DOHH2 (cell line): ENCODE measurements at regions not wholly inside any gene's neighbourhood (a gene's known extent, or its start where the extent isn't known, plus 50 kb on each side); places are given as distances from the start of the nearest gene placed in this dataset.

Experiments
- CTCF ChIP-seq: fragments of 200-600 bp; sonication (generic); IDR thresholded peaks from one replicate; pipeline ENCODE4 v1.5.1; 2014; ENCODE audit warnings: antibody characterized with exemption, mild to moderate bottlenecking, low read depth, low read length; ENCODE audit not compliant: poor library complexity, severe bottlenecking
- EZH2phosphoT487 ChIP-seq: fragments of 200-600 bp; sonication (generic); IDR thresholded peaks from 2 replicates; pipeline ENCODE4 v1.6.1; 2017; ENCODE audit warnings: borderline replicate concordance, mild to moderate bottlenecking, antibody characterized with exemption, low read length, moderate library complexity, mixed read lengths

DNA sequence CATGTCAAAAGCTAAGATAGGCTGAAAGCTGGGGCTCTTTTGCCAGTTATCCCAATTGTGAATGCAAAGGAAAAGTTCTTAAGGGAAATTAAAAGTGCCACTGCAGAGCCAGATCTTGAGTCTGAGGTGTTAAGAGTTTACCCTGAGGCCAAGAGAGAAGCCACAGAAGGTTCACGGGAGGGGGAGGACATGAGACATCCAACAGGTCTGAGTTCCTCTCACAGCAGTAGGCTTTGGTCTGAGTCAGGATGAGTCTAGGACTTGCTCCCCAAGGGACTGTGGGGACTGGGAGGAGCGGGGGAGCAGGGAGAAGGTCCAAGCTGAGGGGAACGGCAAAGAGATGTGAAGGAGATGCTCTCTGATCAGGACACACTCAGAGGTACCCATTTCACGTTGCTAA lies 411.2 kb upstream of the CAMK1G start:
- TF ChIP-seq CTCF = no peak
- TF ChIP-seq EZH2phosphoT487 = no peak
